GM21717 (cell line): ENCODE measurements at regions not wholly inside any gene's neighbourhood (a gene's known extent, or its start where the extent isn't known, plus 50 kb on each side); places are given as distances from the start of the nearest gene placed in this dataset.

Experiments used
- ATAC-seq: cut with Tn5 transposase; IDR thresholded peaks from one replicate; pipeline ENCODE4 v1.9.1; 2021; ENCODE audit warnings: mild to moderate bottlenecking, moderate library complexity; ENCODE audit not compliant: unreplicated experiment

DNA sequence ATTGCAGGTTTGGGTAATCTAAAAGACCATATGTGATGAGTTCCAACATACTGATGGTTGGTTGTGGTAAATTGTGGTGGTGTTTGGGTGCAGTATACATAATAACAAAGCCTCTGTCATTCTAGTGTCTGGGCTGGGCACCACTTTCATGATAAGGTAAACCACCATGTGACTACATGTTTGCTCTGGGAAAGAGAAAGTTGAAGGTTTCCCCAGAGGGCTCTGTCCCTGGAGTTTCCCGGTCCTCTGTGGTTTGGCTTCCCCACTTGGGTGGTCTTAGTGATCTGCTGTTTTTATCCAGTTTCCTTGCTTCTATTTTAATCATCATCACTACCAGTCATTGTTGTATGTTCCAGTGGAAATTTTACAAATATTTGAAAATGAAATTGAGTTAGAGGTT is 55.9 kb upstream of the TSPAN2 start:
- ATAC-seq = no peak

DNA sequence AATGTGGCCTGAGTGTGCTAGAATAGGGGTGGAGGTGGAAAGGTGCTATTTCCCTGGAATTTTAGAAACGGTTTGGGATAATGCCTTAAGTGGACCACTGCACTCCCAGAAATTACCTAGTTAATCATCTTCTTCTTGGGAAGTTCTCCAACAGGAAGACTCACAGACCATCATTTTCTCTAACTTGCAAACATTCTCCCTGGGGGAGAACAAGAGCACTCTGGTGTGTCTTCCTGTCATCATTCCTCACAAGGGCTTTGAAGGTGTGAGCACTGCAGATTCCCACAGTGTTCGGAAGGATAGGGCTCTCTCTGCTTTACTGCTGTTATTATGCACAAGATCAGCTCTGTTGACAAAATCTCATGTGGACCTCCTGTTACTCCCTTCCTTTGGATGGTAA is 54.9 kb upstream of the TSPAN2 start:
- no peak for ATAC-seq

DNA sequence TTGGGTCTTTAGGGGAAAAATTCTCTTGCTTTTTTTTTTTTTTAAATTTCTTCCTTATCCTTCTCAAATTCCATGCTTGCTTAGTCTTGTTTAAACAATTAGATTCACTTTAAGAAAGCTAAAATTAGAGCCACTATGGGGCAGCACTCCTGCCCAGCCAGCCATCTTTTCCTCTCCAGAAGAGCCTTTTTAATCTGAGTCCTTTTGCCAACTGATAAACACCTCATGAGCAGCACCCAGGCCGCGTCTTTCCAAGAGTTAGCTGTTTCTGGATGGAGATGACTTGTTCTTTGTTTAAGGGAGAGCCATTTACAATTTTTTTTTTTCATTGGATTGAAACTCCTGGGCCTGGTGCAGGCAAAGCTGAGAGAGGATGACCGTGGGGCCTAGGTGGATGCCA is 53.3 kb upstream of the TSPAN2 start:
- no peak for ATAC-seq

DNA sequence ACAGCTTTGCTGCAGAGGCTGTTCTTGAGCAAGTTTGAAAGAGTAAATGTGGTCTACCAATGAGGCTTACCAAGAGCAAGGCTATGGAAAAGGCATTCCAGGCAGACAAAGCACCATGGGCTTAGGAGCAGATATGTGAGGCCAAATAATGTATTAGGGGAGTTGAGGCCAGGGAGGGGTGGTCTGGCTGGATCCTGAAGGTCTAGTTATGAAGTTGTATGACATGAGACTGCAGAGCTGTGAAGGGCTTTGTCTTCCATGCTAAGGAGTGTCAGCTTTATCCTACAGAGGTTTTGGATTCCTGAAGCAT is 51.8 kb upstream of the TSPAN2 start:
- ATAC-seq = no peak

DNA sequence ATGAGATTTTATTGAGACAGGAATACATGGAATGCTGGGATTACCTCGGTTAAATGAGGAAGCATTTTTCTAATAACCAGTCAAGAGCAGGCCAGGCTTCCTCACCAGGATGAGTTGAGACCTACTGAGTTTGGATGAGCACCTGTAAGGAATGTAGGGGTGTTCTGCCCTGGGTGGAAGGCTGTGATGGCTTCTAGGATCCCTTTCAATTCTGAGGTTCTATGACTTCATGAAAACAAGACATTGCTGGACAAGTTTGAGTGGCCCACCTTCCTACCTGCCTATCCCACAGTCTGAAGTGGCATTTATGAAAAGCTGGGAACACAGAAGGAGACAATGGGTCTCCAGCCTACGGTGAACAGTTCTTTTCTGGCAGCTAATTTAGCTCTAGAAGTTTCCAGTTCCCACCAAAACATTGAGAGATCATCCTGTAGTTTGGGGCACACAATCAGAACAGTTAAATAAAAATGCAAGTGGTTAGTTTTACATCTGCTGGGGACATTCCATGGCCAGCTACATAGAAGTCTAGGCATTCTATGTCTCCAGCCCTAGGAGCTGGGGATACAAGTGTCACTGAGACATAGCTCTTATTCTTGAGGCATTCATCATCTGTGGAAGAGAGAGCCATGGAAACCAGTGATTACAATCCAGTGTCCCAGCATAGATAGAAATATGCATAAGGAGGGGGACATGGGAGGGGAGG is 51.3 kb upstream of the TSPAN2 start:
- no peak for ATAC-seq

DNA sequence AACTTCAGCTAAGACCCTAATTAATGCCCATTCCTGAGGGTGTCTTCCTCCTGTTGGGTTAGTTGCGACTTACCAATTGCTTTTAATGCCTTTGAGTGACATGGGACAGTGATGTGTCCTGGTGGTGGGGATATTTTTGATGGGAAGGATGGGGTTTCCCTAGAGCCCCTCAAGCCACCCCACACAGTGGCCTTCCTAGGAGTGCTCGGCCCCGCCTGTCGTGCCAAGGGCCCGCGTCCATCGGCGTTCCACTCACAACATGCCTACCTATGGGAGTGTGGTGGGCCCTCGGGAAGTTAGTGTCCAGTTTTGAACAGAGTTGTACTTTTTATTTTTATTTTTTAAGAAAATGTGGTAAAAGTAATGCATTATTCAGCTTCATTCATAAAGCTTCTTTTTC is 50.1 kb upstream of the TSPAN2 start:
- ATAC-seq = no peak
